HG03025 (cell line): ENCODE measurements at regions not wholly inside any gene's neighbourhood (a gene's known extent, or its start where the extent isn't known, plus 50 kb on each side); places are given as distances from the start of the nearest gene placed in this dataset.

Experiments used
- ATAC-seq: cut with Tn5 transposase; IDR thresholded peaks from one replicate; pipeline ENCODE4 v1.9.1; 2021; ENCODE audit warnings: mild to moderate bottlenecking, moderate library complexity; ENCODE audit not compliant: unreplicated experiment, low FRiP score

- ATAC-seq = no peak
Measured at GRCh38 chr17:72587156-72587555, 466.3 kb downstream of the SOX9 start.

DNA sequence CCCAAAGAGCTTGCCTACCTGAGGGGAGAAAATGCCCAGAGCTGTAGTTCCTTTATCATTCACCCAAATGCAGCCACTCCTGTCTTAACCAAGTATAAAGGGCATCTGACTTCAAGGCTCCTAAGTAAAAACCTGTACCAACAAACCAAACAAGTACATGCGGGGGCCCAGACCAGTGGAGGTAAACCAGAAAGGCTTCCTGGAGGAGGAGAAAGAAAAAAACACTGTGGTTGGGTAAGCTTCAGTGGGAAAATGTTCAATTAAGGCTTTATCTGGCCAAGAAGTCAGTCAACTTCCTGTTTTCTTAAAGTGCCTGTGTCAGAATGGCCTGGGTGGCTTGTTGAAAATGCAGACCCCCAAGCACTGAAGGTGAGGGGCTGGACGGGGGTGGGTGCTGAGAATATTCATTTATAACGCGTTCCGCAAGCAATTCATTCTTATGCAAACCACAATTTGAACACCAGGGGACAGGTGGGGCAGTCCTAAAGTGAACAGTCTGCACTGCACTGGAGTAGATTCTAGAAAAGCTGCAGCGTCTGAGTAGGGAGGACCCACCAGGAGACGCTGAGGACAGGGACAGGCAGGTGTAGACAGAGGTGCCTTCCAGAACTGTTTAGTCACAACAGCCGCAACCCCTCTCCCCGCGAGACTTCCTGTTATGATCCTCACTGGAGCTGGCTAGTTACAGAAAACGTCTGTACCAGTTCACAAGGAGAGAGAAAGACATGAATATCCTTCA is 467.1 kb downstream of the SOX9 start:
- ATAC-seq = no peak

GRCh38 chr17:72588561-72588960 is 467.7 kb downstream of the SOX9 start:
- ATAC-seq = no peak

DNA sequence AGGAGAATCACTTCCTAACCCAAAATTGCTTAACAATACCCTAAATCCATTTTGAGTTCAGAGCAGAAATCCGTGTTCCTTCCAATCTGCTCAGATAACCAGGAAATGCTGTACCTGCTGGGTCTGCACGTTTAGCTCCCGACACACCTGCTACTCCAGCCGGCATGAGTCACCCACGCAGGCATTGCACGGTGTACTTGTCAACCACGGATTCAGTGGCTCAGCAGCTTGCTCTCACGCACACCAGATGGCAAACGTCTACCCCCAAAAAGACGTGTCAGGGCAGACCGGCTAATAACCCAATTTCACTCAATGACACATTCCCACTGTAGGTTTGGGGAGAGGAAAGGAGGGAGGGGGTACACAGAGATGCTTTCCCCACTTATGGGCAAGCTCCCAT is 468.1 kb downstream of the SOX9 start:
- ATAC-seq = no peak

- ATAC-seq = no peak
Measured at GRCh38 chr17:72590382-72590781, 469.6 kb downstream of the SOX9 start.

GRCh38 chr17:72590882-72591281 is 470.1 kb downstream of the SOX9 start:
- ATAC-seq = no peak

- ATAC-seq = no peak
Measured at GRCh38 chr17:72591289-72592241, 470.7 kb downstream of the SOX9 start.

DNA sequence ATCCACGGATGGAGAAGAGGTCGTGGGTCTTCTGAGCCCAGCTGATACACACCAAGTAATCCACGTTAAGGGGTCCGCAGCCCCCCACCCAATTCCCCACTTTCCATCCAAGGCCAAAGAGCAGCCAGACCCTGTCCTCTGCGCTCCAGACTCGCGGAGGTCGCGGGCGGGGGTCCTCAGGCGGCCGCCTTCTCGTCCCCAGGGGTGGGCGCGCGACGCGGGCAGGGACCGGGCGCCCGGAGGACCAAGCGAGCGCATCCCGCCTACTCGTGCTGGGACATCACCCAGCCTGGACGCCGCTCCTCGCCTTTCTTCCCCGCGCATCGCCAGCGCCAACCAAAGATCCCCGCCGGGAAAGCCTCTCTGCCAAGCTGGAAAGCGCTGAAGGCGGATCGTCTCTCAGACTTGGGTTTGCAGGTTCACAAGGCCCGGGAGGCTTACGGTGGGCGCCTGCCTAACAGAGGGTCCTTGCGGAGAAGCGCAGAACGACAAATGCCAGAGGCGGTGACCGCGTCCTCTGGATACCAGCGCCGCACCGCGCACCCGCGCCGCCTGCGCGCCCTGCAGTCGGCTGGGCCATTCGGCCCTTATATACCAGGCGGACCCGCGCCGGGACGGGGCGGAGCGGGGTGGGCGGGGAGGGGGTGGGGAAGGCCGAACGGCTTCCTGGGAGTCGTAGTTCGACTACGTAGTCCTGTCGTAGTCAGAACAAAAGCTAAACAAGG is 471.6 kb downstream of the SOX9 start:
- ATAC-seq = no peak

DNA sequence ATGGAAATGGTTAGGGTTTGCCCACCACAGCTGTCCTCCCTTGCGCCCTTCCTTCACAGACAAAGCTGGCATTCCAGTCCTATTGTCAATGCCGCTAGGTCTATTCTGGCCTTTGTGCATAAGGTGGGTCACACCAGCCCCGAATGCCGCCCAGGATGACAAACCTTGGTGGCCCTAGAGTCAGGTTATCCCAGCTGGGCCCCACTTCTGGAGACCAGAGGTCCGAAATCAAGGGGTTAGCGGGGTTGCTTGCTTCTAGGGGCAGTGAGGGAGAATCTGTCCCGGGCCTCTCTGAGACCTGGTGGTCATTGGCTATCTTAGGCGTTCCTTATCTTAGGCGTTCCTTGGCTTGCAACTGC is 472.1 kb downstream of the SOX9 start:
- ATAC-seq = no peak

DNA sequence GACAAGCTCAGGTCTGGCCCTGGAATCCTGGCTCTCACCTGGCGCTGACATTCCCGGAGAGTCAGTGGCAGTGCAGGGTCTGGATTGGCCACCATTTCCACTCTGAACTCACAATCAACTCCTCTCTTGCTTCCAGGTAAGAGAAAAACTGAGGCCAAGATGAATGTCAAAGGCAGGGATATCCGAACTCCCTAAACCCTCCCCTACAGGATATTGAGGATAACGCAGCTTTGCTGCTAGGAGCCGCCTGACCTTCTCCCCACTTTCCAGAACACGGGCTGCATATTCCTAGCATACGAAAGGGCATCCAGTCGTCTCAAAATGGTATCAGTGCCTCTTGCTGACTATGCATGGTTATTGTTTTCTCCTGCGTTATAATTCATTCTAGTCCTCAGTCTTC is 473.4 kb downstream of the SOX9 start:
- no peak for ATAC-seq
